K562 (cell line): ENCODE measurements at regions not wholly inside any gene's neighbourhood (a gene's known extent, or its start where the extent isn't known, plus 50 kb on each side); places are given as distances from the start of the nearest gene placed in this dataset.

Experiments
- ATAC-seq: fragments of 200-7000 bp; cut with Tn5 transposase; 3 replicates; pipeline ENCODE4 v1.9.1; 2020; ENCODE audit warnings: moderate library complexity
- BruUV-seq: library from RNA; stranded (reverse); fragments of 400-500 nt; replicated peaks from 2 replicates; lab custom pipeline; 2021; lab: Mats Ljungman, UMichigan
- CTCF ChIA-PET: fragments of 300-600 bp; formaldehyde crosslinking; extraction: SDS; loops from one replicate; lab custom pipeline; 2021; ENCODE audit warnings: low intra/inter-chr PET ratio; lab: Yijun Ruan, JAX
- POLR2A ChIA-PET: fragments of 300-600, 350-650 bp; sonication (Branson Sonifier 250); formaldehyde crosslinking; extraction: SDS; loops from one replicate; lab custom pipeline; 2021; ENCODE audit warnings: antibody characterized with exemption, inconsistent platforms; lab: Yijun Ruan, JAX
- DNase-seq, 4 experiments: peaks; one replicate each; pipeline versions ENCODE4 v3.0.0 to v3.0.0-alpha.2; 2011 to 2018; ENCODE audit warnings: low spot score in 3 of 4, mixed read lengths in 3 of 4; ENCODE audit errors: extremely low read depth in 1 of 4
- FAIRE-seq: peaks from 2 replicates; lab custom pipeline; 2011; peaks lifted over from hg19 to GRCh38; lab: Jason Lieb, UNC
- H2AFZ ChIP-seq: 2 replicates; pipeline ENCODE4 v1.6.0; 2011; ENCODE audit warnings: low read depth, low read length, control low read depth, inconsistent platforms
- H3K27ac ChIP-seq: fragments of 200-600 bp; 3 replicates; pipeline ENCODE4 v1.8.0; 2011; ENCODE audit warnings: low read depth, mild to moderate bottlenecking, control low read depth, inconsistent platforms, low read length, moderate library complexity, mixed read lengths; ENCODE audit errors: extremely low read depth
- H3K27me3 ChIP-seq, 2 experiments: fragments of 300-600 bp in 1 of 2; 2 replicates in 1 of 2; 3 replicates in 1 of 2; pipeline versions ENCODE4 v1.6.0 to v1.8.0; 2011; ENCODE audit warnings: inconsistent platforms in 2 of 2, low read length in 2 of 2, mild to moderate bottlenecking in 1 of 2, mixed read lengths in 1 of 2, moderate library complexity in 1 of 2; ENCODE audit not compliant: control insufficient read depth in 2 of 2, insufficient read depth in 2 of 2
- H3K36me3 ChIP-seq: fragments of 300-600 bp; 3 replicates; pipeline ENCODE4 v1.8.0; 2011; ENCODE audit warnings: mild to moderate bottlenecking, low read length, inconsistent platforms; ENCODE audit not compliant: control insufficient read depth, insufficient read depth
- H3K4me1 ChIP-seq, 2 experiments: fragments of 200-600 bp in 1 of 2; replicated peaks in 1 of 2; 2 replicates in 1 of 2; 3 replicates in 1 of 2; pipeline versions ENCODE4 v1.5.1 to v1.8.0; 2011; ENCODE audit warnings: inconsistent platforms in 2 of 2, low read length in 2 of 2, mild to moderate bottlenecking in 1 of 2, mixed read lengths in 1 of 2, moderate library complexity in 1 of 2; ENCODE audit not compliant: control insufficient read depth in 2 of 2, insufficient read depth in 2 of 2
- H3K4me2 ChIP-seq: 2 replicates; pipeline ENCODE4 v1.6.1; 2011; ENCODE audit warnings: low read length, control low read depth, inconsistent platforms, mixed read lengths; ENCODE audit not compliant: insufficient read depth
- H3K4me3 ChIP-seq: fragments of 200-600 bp; sonication (generic), shearing (Covaris generic); 2 replicates; pipeline ENCODE4 v1.5.1; 2016; ENCODE audit warnings: control low read depth, inconsistent platforms
- H3K79me2 ChIP-seq: fragments of 200-600 bp; 3 replicates; pipeline ENCODE4 v1.8.0; 2011; ENCODE audit warnings: low read length, inconsistent platforms; ENCODE audit not compliant: control insufficient read depth, insufficient read depth
- H3K9ac ChIP-seq, 2 experiments: 2 replicates each; pipeline versions ENCODE4 v1.6.0 to v1.6.1; 2011; ENCODE audit warnings: low read depth in 2 of 2, low read length in 2 of 2, control low read depth in 1 of 2, inconsistent platforms in 1 of 2, mild to moderate bottlenecking in 1 of 2, mixed read lengths in 1 of 2; ENCODE audit not compliant: insufficient read depth in 1 of 2
- H3K9me1 ChIP-seq: one replicate; pipeline ENCODE4 v1.6.0; 2011; ENCODE audit warnings: inconsistent platforms, mild to moderate bottlenecking, low read length, moderate library complexity; ENCODE audit not compliant: control insufficient read depth, insufficient read depth
- H3K9me3 ChIP-seq: replicated peaks from 2 replicates; pipeline ENCODE4 v1.5.1; 2011; ENCODE audit warnings: low read depth, low read length, inconsistent platforms; ENCODE audit not compliant: control insufficient read depth, insufficient read depth
- H4K20me1 ChIP-seq: replicated peaks from 2 replicates; pipeline ENCODE4 v1.6.1; 2011; ENCODE audit warnings: low read length, inconsistent platforms, mixed read lengths; ENCODE audit not compliant: control insufficient read depth, insufficient read depth
- CC2D1A ChIP-seq: fragments of 450-650 bp; IDR thresholded peaks from 2 replicates; pipeline ENCODE4 v1.6.1; 2017; ENCODE audit warnings: mild to moderate bottlenecking
- DNMT1 ChIP-seq: fragments of 450-650 bp; IDR thresholded peaks from 2 replicates; pipeline ENCODE4 v1.6.1; 2016; ENCODE audit warnings: antibody characterized with exemption, mild to moderate bottlenecking
- JUND ChIP-seq, 2 experiments: IDR thresholded peaks; 2 replicates in 1 of 2; 3 replicates in 1 of 2; pipeline ENCODE4 v1.6.1; 2011; ENCODE audit warnings: borderline replicate concordance in 2 of 2, low read depth in 2 of 2, low read length in 2 of 2, improper control_type of control experiment in 1 of 2, missing biosample characterization in 1 of 2, missing genetic modification characterization in 1 of 2, missing genetic modification reagents in 1 of 2
- KAT8 ChIP-seq: fragments of 450-650 bp; IDR thresholded peaks from 2 replicates; pipeline ENCODE4 v1.6.1; 2016; ENCODE audit warnings: low read depth, mild to moderate bottlenecking
- KLF10 ChIP-seq: fragments of 250-450 bp; sonication (Bioruptor Pico); IDR thresholded peaks from 2 replicates; pipeline ENCODE4 v1.6.1; 2021; ENCODE audit warnings: matching md5 sums
- MLLT1 ChIP-seq, 2 experiments: fragments of 450-650 bp; IDR thresholded peaks; 2 replicates each; pipeline ENCODE4 v1.6.1; 2016
- NFATC3 ChIP-seq: fragments of 450-650 bp; IDR thresholded peaks from 2 replicates; pipeline ENCODE4 v1.6.1; 2017; ENCODE audit warnings: mild to moderate bottlenecking
- PHF21A ChIP-seq: fragments of 450-650 bp; IDR thresholded peaks from 2 replicates; pipeline ENCODE4 v1.6.1; 2017; ENCODE audit warnings: low read depth, borderline replicate concordance
- SMC3 ChIP-seq: conservative IDR thresholded peaks from 2 replicates; pipeline ENCODE4 v1.6.1; 2011; ENCODE audit warnings: low read depth, low read length, improper control_type of control experiment; ENCODE audit not compliant: insufficient read depth
- THRB ChIP-seq: fragments of 450-650 bp; formaldehyde crosslinking; conservative IDR thresholded peaks from 2 replicates; pipeline ENCODE4 v1.4.0; 2022; ENCODE audit warnings: mild to moderate bottlenecking, missing genetic modification characterization
- WHSC1 ChIP-seq: IDR thresholded peaks from one replicate; pipeline ENCODE4 v1.6.1; 2012; ENCODE audit warnings: low read length, control low read depth, inconsistent platforms
- ZC3H11A ChIP-seq: IDR thresholded peaks from 2 replicates; pipeline ENCODE4 v1.6.1; 2012; ENCODE audit warnings: low read depth, low read length, improper control_type of control experiment
- WGBS: fragments of 100-300 bp; shearing (Covaris generic); methylation state at CpG from one replicate; pipeline ENCODE4 v1.1.6; 2016; ENCODE audit warnings: low coverage, mixed read lengths; ENCODE audit not compliant: insufficient coverage; ENCODE audit errors: missing lambda C conversion rate; 5-methylcytosine and 5-hydroxymethylcytosine counted together
- in situ Hi-C: fragments of 300-500 bp; cut with MboI; formaldehyde crosslinking; loops from 4 replicates; pipeline ENCODE4 v1.15.0; 2018; ENCODE audit warnings: inconsistent platforms, mixed read lengths
- intact Hi-C: fragments of 100-400 bp; cut with micrococcal nuclease; formaldehyde crosslinking; loops from 2 replicates; pipeline ENCODE4 v1.14.2; 2022
- TF ChIP-seq, protein P1 (sequence below): sonication (generic); formaldehyde crosslinking; IDR thresholded peaks from 2 replicates; pipeline ENCODE4 v1.9.0; 2022; ENCODE audit warnings: mild to moderate bottlenecking, missing genetic modification reagents
- TF ChIP-seq, protein P2 (sequence below), 3 experiments: fragments of 200-800 bp in 1 of 3; sonication (Bioruptor generic) in 1 of 3; sonication (generic) in 1 of 3; formaldehyde crosslinking in 1 of 3; IDR thresholded peaks; 2 replicates each; pipeline versions ENCODE4 v1.6.1 to v1.8.0; 2016 to 2022; ENCODE audit warnings: mild to moderate bottlenecking in 2 of 3, missing compliant biosample characterization in 2 of 3, missing genetic modification characterization in 2 of 3, missing genetic modification reagents in 1 of 3

- in situ Hi-C loops (no loop called here), intact Hi-C loops (no loop called here)
- H3K4me1 ChIP-seq: no peaks in the 10 kb centered on the region
- WGBS: 8% methylated on average over 5 of the region's 6 CpGs
- ChIA-PET CTCF (no interaction called here), POLR2A (no interaction called here)
- ATAC-seq: no peak
- H3K9me3 ChIP-seq: no peaks in the 10 kb centered on the region
- H3K9me1 ChIP-seq: no peaks in the 10 kb centered on the region
- no TSS peak for BruUV-seq
- H3K79me2 ChIP-seq: no peaks in the 10 kb centered on the region
- no peak overlapping the region for H3K4me3 ChIP-seq
- no peak overlapping the region for H3K9ac ChIP-seq
- H3K36me3 ChIP-seq: no peaks in the 10 kb centered on the region
- H3K4me2 ChIP-seq: no peak overlapping the region
- TF ChIP-seq ZC3H11A: no peak
- no peak for TF ChIP-seq MLLT1 (IDR thresholded peaks at IDR 0.05)
- TF ChIP-seq DNMT1: no peak
- no peak for TF ChIP-seq KAT8
- TF ChIP-seq, protein P1, sequence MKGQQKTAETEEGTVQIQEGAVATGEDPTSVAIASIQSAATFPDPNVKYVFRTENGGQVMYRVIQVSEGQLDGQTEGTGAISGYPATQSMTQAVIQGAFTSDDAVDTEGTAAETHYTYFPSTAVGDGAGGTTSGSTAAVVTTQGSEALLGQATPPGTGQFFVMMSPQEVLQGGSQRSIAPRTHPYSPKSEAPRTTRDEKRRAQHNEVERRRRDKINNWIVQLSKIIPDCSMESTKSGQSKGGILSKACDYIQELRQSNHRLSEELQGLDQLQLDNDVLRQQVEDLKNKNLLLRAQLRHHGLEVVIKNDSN (CRISPR knock-in tag): no peak
- no peak for TF ChIP-seq THRB (CRISPR knock-in tag)
- TF ChIP-seq WHSC1: no peak
- TF ChIP-seq NFATC3: no peak
- no peak for TF ChIP-seq PHF21A
- TF ChIP-seq SMC3: no peak
- TF ChIP-seq CC2D1A: no peak
- TF ChIP-seq, protein P2, sequence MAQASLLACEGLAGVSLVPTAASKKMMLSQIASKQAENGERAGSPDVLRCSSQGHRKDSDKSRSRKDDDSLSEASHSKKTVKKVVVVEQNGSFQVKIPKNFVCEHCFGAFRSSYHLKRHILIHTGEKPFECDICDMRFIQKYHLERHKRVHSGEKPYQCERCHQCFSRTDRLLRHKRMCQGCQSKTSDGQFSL (CRISPR knock-in tag; IDR thresholded peaks at IDR 0.05): no peak
- TF ChIP-seq, protein P2 (tag; IDR thresholded peaks at IDR 0.05): no peak
- TF ChIP-seq KLF10 (CRISPR knock-in tag): no peak
- TF ChIP-seq JUND (IDR thresholded peaks at IDR 0.05; ENCODE audit: borderline replicate concordance, low read depth, low read length): no peak
- no peak for TF ChIP-seq JUND (tag; IDR thresholded peaks at IDR 0.05; ENCODE audit: borderline replicate concordance, low read depth, low read length)
- DNase-seq: no peak
- no peaks in the 10 kb centered on the region for H3K27me3 ChIP-seq
- no peak overlapping the region for H3K27ac ChIP-seq
- no peak overlapping the region for H2AFZ ChIP-seq
- no peak for FAIRE-seq
- no peaks in the 10 kb centered on the region for H4K20me1 ChIP-seq
These were observed 132.6 kb downstream of the MIAT start for GRCh38 chr22:26789951-26790350.
